ENCODE measurements at regions not wholly inside any gene's neighbourhood (a gene's known extent, or its start where the extent isn't known, plus 50 kb on each side); places are given as distances from the start of the nearest gene placed in this dataset.

DNA sequence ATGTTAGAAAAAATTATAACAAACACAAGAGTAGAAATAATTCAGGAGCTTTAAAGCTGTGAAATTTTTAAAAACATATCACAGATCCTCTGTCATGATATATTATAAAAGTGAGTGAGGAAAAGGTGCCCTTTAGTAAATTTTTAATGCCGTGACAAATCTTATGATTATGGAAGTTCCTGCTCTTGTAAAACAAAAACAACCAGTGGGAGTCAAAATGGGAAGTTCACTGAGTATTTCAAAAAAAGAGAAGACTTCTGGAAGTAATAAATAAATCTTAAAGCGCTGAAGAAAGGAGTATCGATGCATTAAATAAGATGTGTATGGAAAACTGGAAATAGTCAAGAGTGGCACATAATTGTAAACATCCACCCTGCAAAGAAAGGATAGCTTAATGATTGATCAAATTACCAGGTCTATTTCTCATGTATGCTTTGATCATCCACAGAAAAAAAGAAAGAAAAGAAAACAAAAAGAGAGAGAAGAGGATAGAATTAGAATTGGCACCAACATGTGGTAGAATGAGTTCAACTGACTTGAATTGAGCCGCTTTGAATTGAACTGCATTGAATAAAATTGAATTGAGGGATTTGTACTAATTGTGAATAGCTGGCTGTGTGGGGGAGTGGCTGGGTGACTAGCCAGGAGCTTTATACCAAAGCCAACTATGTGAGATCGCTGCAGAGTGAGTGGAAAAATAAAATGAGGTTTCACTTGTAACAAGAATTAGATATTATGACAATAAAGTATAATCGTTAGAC is 647.6 kb upstream of the SPRY2 start:
- 69 to 83% (median 77%) methylated on average over 6 of the region's 6 CpGs for WGBS, 3 donors
- no peak for DNase-seq
- Histone ChIP-seq H3K9me3 (ENCODE audit: control insufficient read depth in 2 of 2, insufficient read depth in 1 of 2, low read depth in 1 of 2, low read length in 1 of 2) (peaks cover 0 to 11% of the 10 kb centered on the region in 2 donors), H3K4me1 (ENCODE audit: control insufficient read depth in 3 of 3, insufficient read depth in 2 of 3, low read depth in 1 of 3, low read length in 2 of 3) (no peaks in the 10 kb centered on the region), H3K4me3 (ENCODE audit: low read depth in 1 of 3, low read length in 3 of 3) (no peak overlapping the region), H3K27ac (ENCODE audit: low read depth in 1 of 3, low read length in 2 of 3) (no peak overlapping the region), H3K36me3 (ENCODE audit: control insufficient read depth in 3 of 3, insufficient read depth in 2 of 3, low read depth in 1 of 3, low read length in 3 of 3) (no peaks in the 10 kb centered on the region), H3K27me3 (ENCODE audit: control insufficient read depth in 3 of 3, insufficient read depth in 3 of 3, low read length in 3 of 3) (no peaks in the 10 kb centered on the region)
- no peak for FAIRE-seq

DNA sequence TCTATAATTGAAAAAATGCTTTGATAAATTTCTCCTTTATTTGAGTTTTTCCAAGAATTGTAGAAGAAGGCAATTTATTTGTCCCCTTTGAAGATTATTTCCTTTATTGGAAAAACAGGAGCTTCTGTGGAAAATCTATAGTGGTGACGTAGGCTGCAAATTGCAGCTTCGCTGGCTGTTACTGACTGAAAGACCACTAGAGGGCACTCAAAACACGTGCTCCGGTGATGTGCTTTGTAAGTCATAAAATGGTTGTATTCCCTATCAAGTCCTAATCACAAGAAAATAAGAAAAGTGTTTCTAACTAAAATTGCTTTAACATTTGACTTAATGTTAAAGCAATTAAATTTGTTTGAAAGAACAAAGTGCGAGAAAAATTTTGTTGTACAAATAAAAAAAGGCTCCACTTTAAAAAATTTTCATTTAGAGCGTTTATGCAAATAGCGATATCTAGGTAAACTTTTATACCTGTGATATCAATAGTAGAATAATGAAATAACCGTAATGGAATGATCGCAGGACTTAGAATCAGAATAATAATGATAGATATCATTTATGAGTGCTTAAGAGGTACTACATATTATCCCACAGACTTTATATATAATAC is 638.2 kb upstream of the SPRY2 start:
- Histone ChIP-seq H3K4me1 (ENCODE audit: control insufficient read depth in 3 of 3, insufficient read depth in 2 of 3, low read depth in 1 of 3, low read length in 2 of 3) (no peaks in the 10 kb centered on the region), H3K27me3 (ENCODE audit: control insufficient read depth in 3 of 3, insufficient read depth in 3 of 3, low read length in 3 of 3) (no peaks in the 10 kb centered on the region), H3K9me3 (ENCODE audit: control insufficient read depth in 2 of 2, insufficient read depth in 1 of 2, low read depth in 1 of 2, low read length in 1 of 2) (no peaks in the 10 kb centered on the region), H3K36me3 (ENCODE audit: control insufficient read depth in 3 of 3, insufficient read depth in 2 of 3, low read depth in 1 of 3, low read length in 3 of 3) (peaks cover 0 to 3% (median 0%) of the 10 kb centered on the region in 3 donors), H3K4me3 (ENCODE audit: low read depth in 1 of 3, low read length in 3 of 3) (no peak overlapping the region), H3K27ac (ENCODE audit: low read depth in 1 of 3, low read length in 2 of 3) (no peak overlapping the region)
- peak; percentile 56 to 74 for DNase-seq
- no peak for FAIRE-seq
- WGBS, 3 donors = 39 to 48% (median 41%) methylated on average over 9 of the region's 9 CpGs

DNA sequence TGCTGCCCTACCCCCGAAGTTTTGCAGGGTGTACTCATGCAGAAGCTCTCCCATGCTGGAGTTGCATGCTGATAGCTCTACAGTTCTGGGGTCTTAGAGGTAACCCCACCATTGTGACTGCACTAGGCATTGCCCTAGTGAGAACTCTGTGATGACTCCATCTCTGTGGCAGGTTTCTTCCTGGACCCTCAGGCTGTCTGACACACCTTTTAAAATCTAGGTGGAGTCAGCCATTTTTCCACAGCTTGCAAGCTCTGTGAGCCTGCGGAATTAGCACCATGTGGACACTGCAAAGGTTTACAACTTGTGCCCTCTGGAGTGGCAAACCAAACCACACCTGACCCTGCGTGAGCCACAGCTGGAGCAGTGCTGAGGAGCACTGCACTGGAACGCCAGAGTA is 636.2 kb upstream of the SPRY2 start:
- Histone ChIP-seq H3K9me3 (ENCODE audit: control insufficient read depth in 2 of 2, insufficient read depth in 1 of 2, low read depth in 1 of 2, low read length in 1 of 2) (no peaks in the 10 kb centered on the region), H3K4me1 (ENCODE audit: control insufficient read depth in 3 of 3, insufficient read depth in 2 of 3, low read depth in 1 of 3, low read length in 2 of 3) (no peaks in the 10 kb centered on the region), H3K27ac (ENCODE audit: low read depth in 1 of 3, low read length in 2 of 3) (no peak overlapping the region), H3K36me3 (ENCODE audit: control insufficient read depth in 3 of 3, insufficient read depth in 2 of 3, low read depth in 1 of 3, low read length in 3 of 3) (peaks cover 0 to 3% (median 0%) of the 10 kb centered on the region in 3 donors), H3K4me3 (ENCODE audit: low read depth in 1 of 3, low read length in 3 of 3) (no peak overlapping the region), H3K27me3 (ENCODE audit: control insufficient read depth in 3 of 3, insufficient read depth in 3 of 3, low read length in 3 of 3) (no peaks in the 10 kb centered on the region)
- 70 to 89% (median 85%) methylated on average over 4 of the region's 4 CpGs for WGBS, 3 donors
- DNase-seq = no peak
- no peak for FAIRE-seq

DNA sequence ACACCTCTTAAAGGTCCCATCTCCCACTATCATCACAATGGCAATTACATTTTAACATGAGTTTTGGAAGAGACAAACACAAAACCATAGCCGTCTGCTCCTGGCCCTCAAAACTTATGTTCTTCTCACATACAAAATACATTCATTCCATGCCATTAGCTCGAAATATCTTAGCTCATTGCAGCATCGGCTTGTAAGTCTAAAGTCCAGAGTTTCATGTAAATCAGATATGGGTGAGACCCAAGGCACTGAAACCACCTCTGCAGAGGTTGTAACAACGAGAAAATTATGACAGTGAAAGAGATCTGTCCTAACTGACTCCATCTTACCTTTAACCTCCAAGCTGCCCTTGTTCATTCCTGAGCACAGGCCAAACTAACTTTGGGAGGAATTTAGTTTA is 635.0 kb upstream of the SPRY2 start:
- H3K4me1 ChIP-seq (ENCODE audit: control insufficient read depth in 3 of 3, insufficient read depth in 2 of 3, low read depth in 1 of 3, low read length in 2 of 3) = no peaks in the 10 kb centered on the region
- no peaks in the 10 kb centered on the region for H3K9me3 ChIP-seq (ENCODE audit: control insufficient read depth in 2 of 2, insufficient read depth in 1 of 2, low read depth in 1 of 2, low read length in 1 of 2)
- WGBS, 3 donors = 17 to 62% (median 30%) methylated on average over 4 of the region's 4 CpGs
- H3K27ac ChIP-seq (ENCODE audit: low read depth in 1 of 3, low read length in 2 of 3) = no peak overlapping the region
- peak; percentile 38 to 67 for DNase-seq
- FAIRE-seq = no peak
- H3K27me3 ChIP-seq (ENCODE audit: control insufficient read depth in 3 of 3, insufficient read depth in 3 of 3, low read length in 3 of 3) = no peaks in the 10 kb centered on the region
- no peak overlapping the region for H3K4me3 ChIP-seq (ENCODE audit: low read depth in 1 of 3, low read length in 3 of 3)
- peaks cover 0 to 3% (median 0%) of the 10 kb centered on the region in 3 donors for H3K36me3 ChIP-seq (ENCODE audit: control insufficient read depth in 3 of 3, insufficient read depth in 2 of 3, low read depth in 1 of 3, low read length in 3 of 3)

DNA sequence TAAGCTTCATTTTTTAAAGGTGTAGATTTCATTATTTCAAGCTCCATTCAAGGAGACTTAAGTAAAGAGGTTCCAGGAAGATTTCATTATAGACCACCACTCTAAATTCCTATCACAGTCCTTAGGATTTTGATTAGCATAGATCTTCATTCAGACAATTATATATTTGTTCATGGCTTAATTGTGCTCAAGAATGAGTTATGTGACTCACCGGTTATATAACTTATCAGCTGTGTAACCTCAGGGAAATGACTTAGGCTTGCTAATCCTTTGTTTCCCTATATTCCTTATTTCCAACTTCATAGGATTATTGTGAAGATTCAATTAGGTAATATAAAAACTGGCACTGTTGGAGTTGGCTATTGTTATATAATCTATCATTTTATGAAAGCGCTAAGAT is 632.8 kb upstream of the SPRY2 start:
- 71 to 91% (median 86%) methylated on average over 2 of the region's 2 CpGs for WGBS, 3 donors
- Histone ChIP-seq H3K4me1 (ENCODE audit: control insufficient read depth in 3 of 3, insufficient read depth in 2 of 3, low read depth in 1 of 3, low read length in 2 of 3) (no peaks in the 10 kb centered on the region), H3K27ac (ENCODE audit: low read depth in 1 of 3, low read length in 2 of 3) (no peak overlapping the region), H3K4me3 (ENCODE audit: low read depth in 1 of 3, low read length in 3 of 3) (no peak overlapping the region), H3K27me3 (ENCODE audit: control insufficient read depth in 3 of 3, insufficient read depth in 3 of 3, low read length in 3 of 3) (no peaks in the 10 kb centered on the region), H3K9me3 (ENCODE audit: control insufficient read depth in 2 of 2, insufficient read depth in 1 of 2, low read depth in 1 of 2, low read length in 1 of 2) (no peaks in the 10 kb centered on the region), H3K36me3 (ENCODE audit: control insufficient read depth in 3 of 3, insufficient read depth in 2 of 3, low read depth in 1 of 3, low read length in 3 of 3) (peaks cover 0 to 3% (median 0%) of the 10 kb centered on the region in 3 donors)
- no peak for FAIRE-seq
- no peak for DNase-seq

DNA sequence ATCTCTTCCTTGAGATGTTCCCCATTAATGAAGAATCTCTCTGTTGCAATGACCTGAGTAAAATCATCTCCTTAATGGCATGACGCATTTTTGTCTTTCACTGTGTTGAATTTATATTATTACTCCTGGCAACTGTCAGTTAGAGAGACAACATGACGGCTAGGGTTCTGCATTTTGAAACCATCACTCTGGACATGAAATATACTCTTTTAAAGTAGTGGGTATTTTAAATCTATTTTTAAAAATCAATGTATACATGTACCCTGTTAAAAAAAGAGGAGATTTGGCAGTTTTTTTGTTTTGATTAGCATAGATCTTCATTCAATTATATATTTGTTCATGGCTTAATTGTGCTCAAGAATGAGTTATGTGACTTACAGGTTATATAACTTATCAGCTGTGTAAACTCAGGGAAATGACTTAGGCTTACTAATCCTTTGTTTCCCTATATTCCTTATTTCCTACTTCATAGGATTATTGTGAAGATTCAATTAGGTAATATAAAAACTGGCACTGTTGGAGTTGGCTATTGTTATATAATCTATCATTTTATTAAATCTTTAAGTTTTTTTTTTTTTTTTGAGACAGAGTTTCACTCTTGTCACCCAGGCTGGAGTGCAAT is 632.0 kb upstream of the SPRY2 start:
- no peaks in the 10 kb centered on the region for H3K4me1 ChIP-seq (ENCODE audit: control insufficient read depth in 3 of 3, insufficient read depth in 2 of 3, low read depth in 1 of 3, low read length in 2 of 3)
- H3K27me3 ChIP-seq (ENCODE audit: control insufficient read depth in 3 of 3, insufficient read depth in 3 of 3, low read length in 3 of 3) = no peaks in the 10 kb centered on the region
- no peak overlapping the region for H3K27ac ChIP-seq (ENCODE audit: low read depth in 1 of 3, low read length in 2 of 3)
- WGBS, 3 donors = 90 to 94% (median 90%) methylated on average over 2 of the region's 2 CpGs
- H3K36me3 ChIP-seq (ENCODE audit: control insufficient read depth in 3 of 3, insufficient read depth in 2 of 3, low read depth in 1 of 3, low read length in 3 of 3) = peaks cover 0 to 3% (median 0%) of the 10 kb centered on the region in 3 donors
- no peak for DNase-seq
- H3K4me3 ChIP-seq (ENCODE audit: low read depth in 1 of 3, low read length in 3 of 3) = no peak overlapping the region
- H3K9me3 ChIP-seq (ENCODE audit: control insufficient read depth in 2 of 2, insufficient read depth in 1 of 2, low read depth in 1 of 2, low read length in 1 of 2) = no peaks in the 10 kb centered on the region
- no peak for FAIRE-seq

DNA sequence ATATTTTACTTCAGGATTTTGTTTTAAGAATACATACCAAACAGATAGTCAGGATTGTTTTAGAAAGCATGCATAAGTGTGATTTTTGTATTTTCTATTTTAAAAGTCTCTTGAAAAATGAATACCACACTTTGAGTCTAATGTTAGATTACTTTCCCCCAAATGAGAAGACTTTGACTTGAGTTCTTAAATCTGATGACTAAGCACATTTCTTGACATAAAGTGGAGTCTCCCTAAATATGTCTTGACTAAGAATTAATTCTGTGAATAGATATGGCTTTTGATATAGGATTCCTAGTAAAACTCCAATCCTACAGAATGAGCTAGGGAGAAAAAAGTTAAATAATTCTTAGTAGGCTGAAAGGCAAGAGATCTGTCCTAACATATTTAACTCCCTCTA is 624.2 kb upstream of the SPRY2 start:
- H3K27ac ChIP-seq (ENCODE audit: low read depth in 1 of 3, low read length in 2 of 3) = no peak overlapping the region
- no peaks in the 10 kb centered on the region for H3K4me1 ChIP-seq (ENCODE audit: control insufficient read depth in 3 of 3, insufficient read depth in 2 of 3, low read depth in 1 of 3, low read length in 2 of 3)
- no peaks in the 10 kb centered on the region for H3K9me3 ChIP-seq (ENCODE audit: control insufficient read depth in 2 of 2, insufficient read depth in 1 of 2, low read depth in 1 of 2, low read length in 1 of 2)
- H3K4me3 ChIP-seq (ENCODE audit: low read depth in 1 of 3, low read length in 3 of 3) = no peak overlapping the region
- FAIRE-seq (no peak), DNase-seq (no peak)
- no peaks in the 10 kb centered on the region for H3K27me3 ChIP-seq (ENCODE audit: control insufficient read depth in 3 of 3, insufficient read depth in 3 of 3, low read length in 3 of 3)
- H3K36me3 ChIP-seq (ENCODE audit: control insufficient read depth in 3 of 3, insufficient read depth in 2 of 3, low read depth in 1 of 3, low read length in 3 of 3) = no peaks in the 10 kb centered on the region

DNA sequence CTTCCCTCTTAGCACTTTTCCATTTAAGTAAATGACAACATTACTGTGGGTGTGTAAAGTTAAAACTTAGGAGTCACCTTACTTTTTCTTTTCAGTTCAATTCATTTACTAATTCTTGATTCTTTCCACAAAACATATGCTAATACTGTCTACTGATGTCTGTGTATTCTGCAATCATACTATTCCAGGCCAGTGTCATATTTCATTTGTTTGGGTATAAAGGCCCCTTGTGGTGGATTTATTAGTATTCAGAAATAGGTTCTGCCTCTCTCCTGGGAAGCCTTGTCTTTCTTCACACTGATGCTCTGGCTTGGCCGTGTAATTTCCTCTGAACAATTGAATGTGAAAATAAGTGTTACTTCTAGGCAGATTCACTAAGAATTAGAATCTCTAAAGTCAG is 621.9 kb upstream of the SPRY2 start:
- Histone ChIP-seq H3K4me1 (ENCODE audit: control insufficient read depth in 3 of 3, insufficient read depth in 2 of 3, low read depth in 1 of 3, low read length in 2 of 3) (no peaks in the 10 kb centered on the region), H3K4me3 (ENCODE audit: low read depth in 1 of 3, low read length in 3 of 3) (no peak overlapping the region), H3K27me3 (ENCODE audit: control insufficient read depth in 3 of 3, insufficient read depth in 3 of 3, low read length in 3 of 3) (no peaks in the 10 kb centered on the region), H3K9me3 (ENCODE audit: control insufficient read depth in 2 of 2, insufficient read depth in 1 of 2, low read depth in 1 of 2, low read length in 1 of 2) (no peaks in the 10 kb centered on the region), H3K36me3 (ENCODE audit: control insufficient read depth in 3 of 3, insufficient read depth in 2 of 3, low read depth in 1 of 3, low read length in 3 of 3) (no peaks in the 10 kb centered on the region), H3K27ac (ENCODE audit: low read depth in 1 of 3, low read length in 2 of 3) (no peak overlapping the region)
- DNase-seq (no peak), FAIRE-seq (no peak)
- WGBS, 3 donors = 69 to 91% (median 80%) methylated on average over 1 of the region's 1 CpG

Measured in small intestine (tissue), 7 donors.